MV-4-11 (cell line): ENCODE measurements at regions not wholly inside any gene's neighbourhood (a gene's known extent, or its start where the extent isn't known, plus 50 kb on each side); places are given as distances from the start of the nearest gene placed in this dataset.

Experiments
- DNase-seq: peaks from one replicate; lab custom pipeline; 2025; lab: John Stamatoyannopoulos, UW

DNA sequence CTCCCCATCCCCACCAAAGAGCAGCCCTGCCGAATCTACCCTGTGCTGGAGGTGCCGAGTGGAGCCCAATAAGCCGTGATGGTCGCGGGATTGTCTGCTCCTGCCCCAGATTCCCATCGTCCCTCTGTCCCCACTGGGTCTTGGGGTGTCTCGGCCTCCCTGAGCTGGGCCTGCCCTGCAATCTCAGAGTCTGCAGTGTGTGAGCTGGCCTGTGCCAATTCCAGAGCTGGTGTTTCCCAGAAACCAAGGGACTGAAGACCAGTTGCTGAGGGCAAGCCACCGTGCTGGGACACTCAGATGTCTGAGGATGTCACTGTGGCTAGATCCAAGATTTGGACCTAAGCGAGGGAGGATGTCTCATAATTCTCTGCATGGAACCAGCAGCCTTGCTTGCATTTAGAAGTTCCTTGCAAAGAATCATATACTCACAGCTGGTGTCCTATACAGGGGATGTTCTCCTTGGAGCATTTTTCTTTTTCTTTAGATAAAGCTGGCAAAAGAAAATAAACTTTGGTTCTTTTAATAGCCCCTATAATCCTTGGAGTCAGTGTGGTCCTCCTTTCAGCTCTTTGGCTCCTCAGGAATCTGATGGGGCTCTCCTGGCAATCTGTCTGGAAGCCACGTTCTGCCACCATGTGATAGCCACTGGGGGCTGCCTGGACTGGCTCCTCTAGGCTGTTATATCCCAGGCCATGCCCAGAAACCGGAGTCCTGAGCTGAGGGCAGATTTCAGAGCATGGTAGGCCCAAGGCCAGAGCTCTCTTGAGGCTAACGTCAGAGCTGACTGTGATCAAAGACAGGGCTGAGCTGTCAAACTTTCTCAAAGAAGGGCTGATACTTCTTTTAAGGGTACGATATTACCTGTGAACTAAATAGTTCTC lies 140.1 kb upstream of the HAAO start:
- no peak for DNase-seq

DNA sequence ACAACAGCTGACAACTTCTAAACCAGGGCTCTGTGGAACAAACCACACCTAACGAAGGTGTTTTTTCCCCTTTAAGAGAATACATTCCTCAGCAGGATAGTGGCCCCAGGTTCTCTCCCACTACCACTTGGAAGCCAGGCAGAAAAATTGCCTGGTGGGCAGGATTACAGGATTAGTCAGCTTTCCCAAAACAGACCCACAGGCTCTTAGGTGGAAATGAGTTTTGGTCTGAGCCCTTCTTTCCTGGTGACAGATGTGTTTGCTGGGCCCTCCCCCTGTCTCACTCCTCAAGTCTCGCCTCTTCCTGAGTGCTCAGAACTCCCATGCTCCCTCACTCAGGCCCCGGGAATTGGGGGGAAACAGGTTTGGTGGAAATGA lies 139.4 kb upstream of the HAAO start:
- DNase-seq, result no peak

DNA sequence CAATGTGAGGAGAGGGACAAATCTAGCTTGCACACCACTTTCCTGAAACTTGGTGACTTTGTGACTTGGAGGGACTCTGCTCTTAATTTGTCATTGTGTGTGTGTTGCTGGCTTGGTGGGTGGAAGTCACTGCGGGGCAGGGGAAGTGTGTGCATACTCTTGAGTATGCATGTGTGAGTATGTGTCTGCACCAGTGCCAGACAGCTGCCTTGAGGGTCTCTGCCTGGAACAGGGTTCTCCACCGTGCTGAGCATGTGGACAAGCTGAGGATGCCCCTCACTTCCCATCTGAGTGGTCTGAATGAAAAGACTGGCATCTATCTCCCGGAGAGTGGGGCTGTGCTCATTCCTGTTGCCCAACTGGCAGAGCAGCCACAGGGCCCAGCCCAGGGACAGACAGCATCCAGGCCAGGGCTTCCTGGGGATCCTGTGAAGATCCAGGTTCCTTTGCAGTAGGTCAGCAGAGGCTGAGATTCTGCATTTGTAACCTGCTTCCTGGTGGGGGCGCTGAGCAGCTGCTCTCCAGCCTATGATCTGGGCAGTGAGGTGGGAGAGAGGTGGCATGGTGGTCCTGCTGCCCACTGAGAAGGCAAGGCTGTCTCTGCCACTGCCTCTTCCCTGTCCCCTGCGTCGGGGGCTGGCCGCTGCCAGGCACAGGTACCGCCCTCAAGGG lies 138.9 kb upstream of the HAAO start:
- no peak for DNase-seq

DNA sequence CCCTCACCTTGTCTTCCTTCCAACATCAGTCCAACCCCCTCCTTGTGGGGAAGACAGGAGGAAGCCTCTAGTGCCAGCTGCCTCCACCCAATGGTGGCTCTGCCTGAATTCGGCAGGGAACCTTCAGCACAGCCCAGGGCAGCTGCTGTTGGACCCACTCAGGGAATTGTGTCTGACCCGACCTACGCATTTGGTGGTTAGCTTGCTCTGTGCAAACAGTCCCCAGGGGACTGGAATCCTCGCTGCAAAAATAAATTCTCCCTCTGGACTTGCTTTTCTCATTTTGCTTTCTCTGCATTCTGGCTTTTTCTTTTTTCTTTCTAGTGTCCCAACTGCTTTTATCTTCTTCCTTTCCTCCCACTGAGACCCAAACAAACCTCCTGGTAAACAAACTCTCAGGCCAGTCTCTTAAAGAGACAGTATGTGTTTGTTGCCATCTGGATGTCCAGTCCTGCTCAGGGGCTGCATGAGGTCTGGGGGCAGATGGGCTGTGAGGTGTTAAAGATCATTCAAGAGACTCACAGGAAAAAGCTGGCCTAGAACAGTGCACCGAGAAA lies 137.7 kb upstream of the HAAO start:
- DNase-seq, result no peak

DNA sequence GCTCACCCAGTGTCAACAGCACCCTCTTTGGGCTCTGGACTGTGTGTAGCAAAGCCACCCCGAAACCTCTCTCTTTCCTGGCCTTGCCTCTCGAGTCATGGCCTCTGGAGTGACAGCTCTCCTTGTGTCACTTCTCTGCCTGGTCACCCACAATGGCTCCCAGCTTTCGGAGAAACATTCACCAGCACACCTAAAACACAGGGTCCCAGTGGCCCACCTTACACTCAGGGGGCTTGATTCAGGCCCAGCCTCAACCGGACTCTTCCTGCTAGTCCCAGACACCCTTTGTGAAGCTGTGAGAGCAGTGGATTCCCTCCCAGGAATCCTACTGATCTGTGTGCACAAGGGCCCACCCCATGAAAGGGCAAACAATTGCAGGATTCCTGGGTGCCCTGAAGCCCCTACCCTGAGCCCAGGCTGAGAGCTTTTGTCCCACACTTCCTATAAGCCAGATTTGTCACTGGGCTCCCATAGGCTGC lies 137.2 kb upstream of the HAAO start:
- DNase-seq, result no peak

DNA sequence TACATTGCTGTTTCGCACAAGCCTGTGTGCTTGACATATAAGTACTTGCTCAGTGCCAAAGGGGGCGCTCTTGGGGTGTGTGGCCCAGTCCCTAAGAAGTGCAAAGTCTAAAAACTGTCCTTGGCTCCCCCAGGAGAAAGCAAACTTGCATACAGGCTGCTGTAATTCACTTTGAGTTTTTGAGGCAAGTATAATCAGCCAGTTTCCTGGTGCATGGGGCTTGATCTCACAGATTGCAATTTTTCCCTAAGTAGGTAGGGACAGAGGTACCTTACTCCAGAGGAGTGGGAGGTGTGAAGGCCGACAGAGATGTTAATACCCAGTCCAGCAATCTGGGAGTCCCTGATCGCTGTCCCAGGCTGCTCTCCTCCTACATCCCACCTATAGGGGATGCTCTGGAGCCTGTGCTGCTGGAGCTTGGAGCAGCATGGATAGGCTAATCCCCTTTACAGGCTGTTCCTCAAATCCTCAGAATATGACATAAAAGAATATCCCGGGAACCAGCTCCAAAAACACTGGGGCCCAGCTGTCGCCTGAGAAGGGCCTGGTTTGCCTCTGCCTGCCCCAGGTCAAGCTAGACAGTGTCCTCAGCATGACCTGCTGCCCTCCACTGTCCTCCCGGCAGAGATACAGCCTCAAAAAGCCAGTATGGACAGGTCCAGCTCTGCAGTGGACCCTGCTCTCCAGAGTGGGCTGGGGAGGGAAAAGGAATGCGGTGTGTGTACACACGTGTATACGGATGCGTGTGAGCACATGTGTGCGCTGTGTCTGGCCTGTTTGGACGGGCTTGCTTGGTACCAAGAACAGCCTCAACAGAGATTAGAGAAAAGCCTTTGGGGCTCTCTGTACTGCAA lies 136.5 kb upstream of the HAAO start:
- DNase-seq, result no peak

DNA sequence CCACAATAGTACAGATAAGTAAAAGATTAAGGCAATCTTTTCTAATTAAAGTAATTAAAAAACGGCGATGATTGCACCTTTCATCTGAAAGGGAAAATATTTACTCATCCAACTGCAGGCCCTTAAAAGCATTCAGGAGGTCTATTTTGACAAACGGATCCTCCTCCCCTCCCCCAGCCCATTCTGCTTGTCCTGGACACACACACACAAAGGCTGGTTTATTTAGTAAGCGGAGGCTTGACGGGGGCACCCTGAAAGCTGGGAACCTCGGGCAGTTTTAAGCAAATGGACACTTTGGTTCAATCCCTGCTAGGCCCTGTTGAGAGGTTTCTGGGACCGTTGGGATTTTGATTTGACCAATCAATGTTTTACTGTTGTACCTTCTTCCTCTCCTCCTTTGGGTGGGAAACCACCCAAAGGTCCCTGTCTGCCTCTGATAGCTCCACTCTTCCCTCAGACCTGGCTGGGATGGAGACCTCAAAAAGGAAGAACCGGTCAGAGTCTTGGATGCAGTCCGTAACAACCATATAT lies 135.8 kb upstream of the HAAO start:
- DNase-seq, result no peak

DNA sequence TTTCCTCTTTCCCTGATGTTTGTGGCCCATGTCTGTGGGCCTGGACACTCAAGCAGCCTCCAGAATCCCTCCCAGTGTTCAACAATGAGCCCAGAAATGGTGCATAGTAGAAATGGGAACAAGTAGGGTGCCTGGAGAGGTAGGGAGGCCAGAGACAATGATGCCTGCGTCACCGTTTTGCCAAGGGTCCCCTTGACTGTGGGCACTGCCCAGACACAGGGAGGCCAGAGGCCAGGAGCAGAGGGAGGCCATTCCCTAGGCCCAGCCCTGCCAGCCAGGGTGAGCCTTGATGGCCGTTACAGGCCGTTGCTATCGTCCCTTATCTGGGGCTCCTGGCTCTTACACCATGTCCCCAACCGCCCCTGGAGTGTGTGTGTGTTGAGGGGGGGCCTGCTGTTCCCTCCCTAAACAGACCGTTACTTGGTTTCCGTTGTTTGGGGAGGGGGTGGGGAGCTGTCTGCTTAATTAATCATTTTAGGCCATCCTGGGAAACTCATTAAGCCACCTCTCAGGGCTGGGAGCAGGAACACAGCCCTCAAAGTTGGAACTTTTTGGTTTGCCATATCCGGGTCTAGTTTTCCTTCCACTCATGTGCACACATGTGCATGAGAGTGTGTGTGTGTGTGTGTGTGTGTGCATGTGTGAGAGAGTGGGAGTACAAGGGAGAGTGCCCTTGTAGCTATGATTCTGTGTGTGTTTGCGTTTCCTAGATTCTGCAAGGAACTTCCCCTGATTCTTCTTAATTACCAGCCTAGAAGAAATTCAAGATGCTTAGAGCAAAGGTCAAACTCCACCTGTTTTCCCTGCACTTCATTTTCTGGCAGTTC lies 135.2 kb upstream of the HAAO start:
- no peak for DNase-seq

DNA sequence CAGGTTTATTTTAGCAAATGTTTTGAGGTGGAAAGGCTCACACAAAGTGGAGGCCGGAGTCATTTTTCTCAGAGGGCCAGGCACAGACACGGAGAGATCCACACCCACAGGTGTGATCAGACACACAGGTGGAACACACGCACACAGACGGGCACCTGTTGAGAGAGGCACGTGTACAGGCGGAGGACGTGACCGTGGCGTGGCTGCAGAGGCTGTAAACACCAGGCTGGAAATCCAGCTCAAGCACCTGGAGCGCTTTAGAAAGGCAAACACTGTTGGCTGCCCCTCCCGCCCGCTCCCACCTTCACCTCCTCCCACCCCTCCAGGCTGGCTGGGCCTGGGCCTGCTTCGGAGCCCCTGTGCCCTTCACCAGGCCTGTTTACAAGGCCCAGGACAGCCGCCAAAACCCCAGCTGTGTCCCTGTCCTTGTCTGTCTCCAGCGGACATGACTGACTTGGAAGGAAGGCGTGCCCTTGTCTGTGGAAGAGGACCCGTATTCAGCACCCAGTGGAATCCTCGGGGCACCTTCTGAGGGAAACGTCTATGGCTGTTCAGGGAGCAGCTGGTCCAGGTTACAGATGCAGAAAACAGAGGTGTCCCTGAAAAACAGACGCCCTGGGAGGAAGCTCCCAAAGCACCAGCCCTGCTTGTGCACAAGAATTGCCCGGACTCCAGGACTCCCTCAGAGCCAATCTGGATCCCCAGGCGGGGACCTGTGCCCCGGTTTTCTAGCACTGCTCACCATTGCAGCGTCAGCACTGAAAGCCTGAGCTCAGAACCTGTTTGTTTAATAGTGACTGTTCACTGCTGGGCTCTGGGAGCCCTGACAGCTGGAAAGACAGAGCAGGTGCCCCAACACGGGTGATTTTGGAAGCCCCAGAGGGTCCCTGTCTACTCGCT lies 134.3 kb upstream of the HAAO start:
- no peak for DNase-seq

DNA sequence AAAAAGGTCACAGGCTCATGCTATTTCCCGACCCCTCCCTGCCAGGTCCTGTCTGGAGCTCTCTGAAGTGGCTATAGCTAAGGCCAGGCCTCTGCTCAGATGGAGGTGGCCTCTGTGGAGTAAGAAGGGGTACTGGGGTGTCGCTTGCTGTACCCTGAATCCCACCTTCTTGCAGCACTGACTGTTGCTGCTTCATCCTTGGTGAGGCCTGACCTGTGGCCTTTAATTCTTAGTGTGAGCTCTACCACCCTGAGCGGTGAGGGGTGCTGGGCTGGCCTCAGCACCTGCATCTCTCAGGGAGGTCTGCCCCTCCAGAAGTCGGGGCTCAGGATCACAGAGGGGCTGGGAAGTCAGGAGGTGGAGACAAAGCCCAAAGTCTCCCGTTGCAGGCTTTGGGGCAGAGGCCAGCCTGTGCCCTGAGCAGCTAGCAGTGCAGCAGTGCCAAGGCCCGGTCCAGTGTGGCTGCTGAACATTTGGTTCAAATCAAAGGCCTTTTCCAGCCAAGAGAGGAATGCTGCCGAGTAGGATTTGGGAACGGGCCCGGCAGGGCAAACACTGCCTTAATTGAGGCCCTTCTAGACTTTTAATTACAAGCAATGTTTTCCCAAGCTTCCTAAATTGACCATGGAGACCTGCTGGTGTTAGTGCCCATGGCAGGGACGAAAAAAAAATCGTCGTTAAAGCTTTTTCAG lies 133.5 kb upstream of the HAAO start:
- no peak for DNase-seq

DNA sequence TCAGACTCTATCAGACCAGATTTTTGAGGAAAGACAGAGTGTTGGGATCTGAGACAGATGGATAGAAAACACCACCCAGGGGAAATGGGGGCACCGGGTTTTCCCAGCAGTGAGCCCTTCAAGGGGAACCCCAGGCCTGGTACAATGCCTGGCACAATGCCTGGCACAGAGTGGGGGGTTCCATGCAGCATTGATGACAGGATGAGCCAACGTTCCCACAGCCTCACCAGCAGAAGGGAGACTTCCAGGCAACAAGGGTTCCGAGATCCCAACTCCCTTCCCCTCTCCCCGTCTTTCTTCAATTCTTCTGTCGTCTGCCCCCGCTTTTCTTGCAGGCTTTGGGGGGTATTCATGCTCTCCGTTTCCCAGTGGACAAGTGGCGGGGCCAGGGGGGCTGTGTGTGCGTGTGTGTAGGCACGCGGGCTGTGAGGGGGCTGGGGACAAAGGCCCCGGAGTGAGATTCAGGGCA lies 132.1 kb upstream of the HAAO start:
- DNase-seq, result no peak

DNA sequence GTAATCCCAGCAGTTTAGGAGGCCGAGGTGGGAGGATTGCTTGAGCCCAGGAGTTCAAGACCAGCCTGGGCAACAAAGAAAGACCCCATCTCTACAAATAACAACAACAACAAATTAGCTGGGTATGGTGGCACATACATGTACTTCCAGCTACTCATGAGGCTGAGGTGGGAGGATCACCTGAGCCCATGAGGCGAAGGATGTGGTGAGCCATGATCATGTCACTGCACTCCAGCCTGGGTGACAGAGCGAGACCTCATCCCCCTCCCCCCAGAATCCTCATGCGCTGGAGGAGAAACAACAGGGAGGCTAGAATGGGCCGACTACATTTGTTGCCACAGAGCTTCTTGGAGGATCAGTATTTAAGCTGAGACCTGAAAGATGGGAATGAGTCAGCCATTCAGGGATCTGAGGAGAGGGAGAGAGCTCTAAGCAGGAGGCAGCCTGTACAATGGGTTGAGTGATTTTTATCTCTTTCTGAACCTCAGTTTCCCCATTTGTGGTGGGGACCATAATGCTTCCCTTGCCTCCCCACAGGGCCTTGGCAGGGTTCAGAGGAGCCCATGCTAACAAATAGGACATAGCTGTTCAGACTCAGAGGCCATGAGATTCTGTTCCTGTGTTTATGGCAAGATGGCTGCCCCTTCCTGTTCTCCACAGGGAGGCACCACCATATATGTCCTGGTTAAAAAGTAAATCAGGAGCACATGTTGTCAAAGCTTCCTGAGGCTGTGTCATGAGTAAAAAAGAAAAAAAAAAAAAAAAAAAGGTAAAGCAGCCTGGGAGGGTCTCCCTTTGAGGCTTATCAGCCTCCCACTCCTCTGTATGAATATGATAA lies 131.4 kb upstream of the HAAO start:
- DNase-seq, result no peak

DNA sequence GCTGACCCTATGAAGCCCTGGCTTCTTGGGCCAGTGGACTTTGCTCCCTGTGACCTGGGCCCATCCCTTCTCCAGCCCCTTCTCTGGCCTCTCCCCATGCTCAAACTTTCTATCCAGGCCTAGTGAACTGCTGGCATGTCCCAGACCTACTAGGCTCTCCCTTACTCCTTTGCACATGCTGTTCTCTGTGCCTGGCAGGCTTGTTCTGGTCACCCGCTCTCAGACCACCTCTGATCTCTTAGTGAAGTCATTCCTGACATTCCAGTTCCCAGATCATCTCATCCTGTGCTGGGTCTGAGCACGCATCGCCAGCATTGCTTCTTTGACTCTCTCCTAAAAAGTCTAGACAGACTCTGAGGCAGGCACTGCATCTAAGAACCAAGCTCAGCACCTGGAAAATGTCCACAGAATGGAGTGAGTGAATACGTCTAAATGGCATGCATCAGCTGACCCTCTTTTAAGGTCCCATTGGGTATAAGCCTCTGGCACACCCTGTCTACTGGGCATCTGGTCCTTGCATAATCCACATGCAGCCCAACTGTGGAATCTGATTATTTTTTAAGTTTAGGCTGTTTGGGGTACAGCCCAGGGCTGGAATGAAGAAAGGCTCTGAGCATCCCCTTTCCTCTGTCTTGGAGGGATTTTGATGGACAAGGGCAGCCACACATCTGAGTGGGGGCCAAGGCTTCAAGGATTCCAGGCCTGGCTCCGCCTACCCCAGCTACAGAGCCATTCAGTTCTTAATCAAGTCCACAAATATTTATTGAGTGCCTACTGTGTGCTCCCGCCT lies 130.6 kb upstream of the HAAO start:
- DNase-seq, result no peak

DNA sequence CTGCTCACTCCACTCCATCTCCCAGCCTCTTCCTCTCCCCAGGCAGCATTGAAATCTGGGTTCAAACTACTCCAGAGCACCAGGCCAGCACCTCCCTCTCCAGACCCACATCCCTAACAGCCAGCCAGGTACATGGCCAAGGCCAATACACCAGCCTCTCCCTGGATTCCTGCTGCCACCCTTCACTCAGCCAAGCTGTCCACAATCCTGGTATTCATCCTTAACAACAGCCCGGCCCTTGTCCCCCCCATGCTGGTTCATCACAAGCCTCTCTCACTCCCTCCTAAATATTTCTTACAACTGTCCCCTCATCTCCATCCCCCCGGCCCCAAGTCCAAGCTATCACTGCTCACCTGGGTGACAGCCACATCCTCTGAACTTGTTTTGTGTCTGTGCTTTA lies 129.9 kb upstream of the HAAO start:
- DNase-seq, result no peak

DNA sequence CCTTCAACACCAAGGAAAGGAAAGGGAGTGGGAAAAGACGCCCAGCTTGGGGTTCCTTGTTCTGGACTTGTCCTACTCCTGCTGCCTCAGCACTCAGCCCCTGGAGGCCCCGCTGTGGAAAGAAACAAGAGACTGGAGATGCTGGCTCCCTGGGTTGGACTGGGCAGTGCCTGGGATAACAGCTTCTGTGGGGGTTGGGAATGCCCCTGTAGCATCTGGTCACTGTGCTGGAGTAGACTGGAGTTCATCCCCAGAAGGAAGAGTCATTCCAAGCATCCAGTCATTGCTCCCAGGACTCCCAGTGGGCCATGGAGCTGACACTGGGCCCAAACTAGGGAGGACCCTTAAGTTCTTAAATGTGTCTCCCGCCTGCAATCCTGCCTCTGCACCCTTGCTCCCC lies 129.3 kb upstream of the HAAO start:
- DNase-seq, result no peak

DNA sequence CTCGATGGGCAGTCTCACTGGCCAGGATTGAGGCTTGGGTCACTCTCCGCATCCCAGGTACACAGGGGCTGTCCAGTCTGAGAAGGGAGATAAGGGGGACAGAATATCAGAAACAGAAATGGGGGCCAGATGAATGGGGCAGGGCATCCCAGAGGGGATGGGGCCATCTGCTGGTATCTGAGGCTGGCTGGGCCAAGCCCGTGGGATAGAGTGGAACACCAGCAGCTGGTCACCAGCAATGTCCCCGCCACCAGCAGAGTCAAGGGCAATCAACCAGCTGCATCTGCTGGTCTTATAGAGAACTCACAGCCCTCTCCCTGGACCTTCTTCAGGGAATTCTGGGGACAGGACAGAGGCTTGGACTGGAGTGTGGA lies 128.8 kb upstream of the HAAO start:
- DNase-seq, result no peak

DNA sequence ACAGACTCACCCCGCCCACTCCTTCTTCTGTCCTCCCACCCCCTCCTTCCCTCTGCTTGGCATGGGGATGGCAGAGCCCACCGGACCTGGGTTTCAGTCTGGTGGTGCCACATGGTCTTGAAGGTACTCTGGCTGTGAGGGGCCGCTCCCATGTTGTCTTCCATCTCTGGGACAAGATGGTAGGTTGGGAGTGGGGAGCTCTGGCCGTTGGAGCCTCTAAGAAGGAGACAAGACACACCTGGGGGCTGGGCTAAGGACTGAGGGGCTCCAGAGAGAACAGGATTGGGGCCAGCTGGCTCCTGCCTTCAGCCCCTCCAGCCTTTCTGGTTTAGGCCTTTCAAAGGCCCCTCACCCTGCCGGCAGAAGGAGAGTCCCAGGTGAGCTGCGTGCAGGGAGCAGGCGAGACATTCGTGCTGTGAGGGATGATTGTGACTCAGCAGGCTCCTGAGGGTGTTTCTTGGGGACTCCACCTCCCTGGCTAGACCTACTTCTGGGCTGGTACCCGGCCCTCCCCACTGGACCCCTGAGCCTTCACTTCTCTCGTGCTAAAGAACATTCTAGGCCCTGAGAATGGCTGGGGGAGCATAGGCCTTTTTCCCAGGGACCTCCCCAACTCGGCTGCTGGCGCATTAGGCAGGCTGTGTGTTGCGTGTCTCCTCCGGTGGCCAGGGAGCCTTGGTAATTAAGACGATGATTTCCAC lies 128.2 kb upstream of the HAAO start:
- no peak for DNase-seq
